ENCODE measurements at regions not wholly inside any gene's neighbourhood (a gene's known extent, or its start where the extent isn't known, plus 50 kb on each side); places are given as distances from the start of the nearest gene placed in this dataset.

GRCh38 chrX:39891781-39892180, 206.0 kb downstream of the BCOR start:
- H3K27ac ChIP-seq: peak overlapping the region; percentile 80
- peak; percentile 59 for DNase-seq (ENCODE audit: low read depth, low spot score)

GRCh38 chrX:39893417-39894338, 204.1 kb downstream of the BCOR start:
- peak overlapping the region; percentile 80 for H3K27ac ChIP-seq
- no peak for DNase-seq (ENCODE audit: low read depth, low spot score)

- peak overlapping the region; percentile 80 for H3K27ac ChIP-seq
- DNase-seq (ENCODE audit: low read depth, low spot score): no peak
Observed at GRCh38 chrX:39894683-39895082, 203.1 kb downstream of the BCOR start.

- DNase-seq (ENCODE audit: low read depth, low spot score): no peak
- H3K27ac ChIP-seq: peak overlapping the region; percentile 80
Observed at GRCh38 chrX:39895218-39896110, 202.3 kb downstream of the BCOR start.

GRCh38 chrX:39896951-39897740, 200.6 kb downstream of the BCOR start:
- DNase-seq (ENCODE audit: low read depth, low spot score): no peak
- peak overlapping the region; percentile 86 for H3K27ac ChIP-seq

GRCh38 chrX:39897741-39898097, 200.0 kb downstream of the BCOR start:
- peak overlapping the region; percentile 86 for H3K27ac ChIP-seq
- no peak for DNase-seq (ENCODE audit: low read depth, low spot score)

GRCh38 chrX:39898147-39898546, 199.6 kb downstream of the BCOR start:
- H3K27ac ChIP-seq: peak overlapping the region; percentile 86
- DNase-seq (ENCODE audit: low read depth, low spot score): no peak

GRCh38 chrX:39899059-39899458, 198.7 kb downstream of the BCOR start:
- no peak for DNase-seq (ENCODE audit: low read depth, low spot score)

GRCh38 chrX:39899856-39900776, 197.6 kb downstream of the BCOR start:
- DNase-seq (ENCODE audit: low read depth, low spot score): no peak

More at GRCh38 chrX:39899059-39899458, 198.7 kb downstream of the BCOR start:
- peak overlapping the region; percentile 86 for H3K27ac ChIP-seq

GRCh38 chrX:39900777-39901170, 197.0 kb downstream of the BCOR start:
- no peak overlapping the region for H3K27ac ChIP-seq
- no peak for DNase-seq (ENCODE audit: low read depth, low spot score)

More at GRCh38 chrX:39899856-39900776, 197.6 kb downstream of the BCOR start:
- no peak overlapping the region for H3K27ac ChIP-seq

- no peak overlapping the region for H3K27ac ChIP-seq
- no peak for DNase-seq (ENCODE audit: low read depth, low spot score)
Observed at GRCh38 chrX:39903343-39903742, 194.4 kb downstream of the BCOR start.

GRCh38 chrX:39903937-39904336, 193.8 kb downstream of the BCOR start:
- no peak overlapping the region for H3K27ac ChIP-seq
- DNase-seq (ENCODE audit: low read depth, low spot score): no peak

GRCh38 chrX:39904816-39905537, 192.8 kb downstream of the BCOR start:
- H3K27ac ChIP-seq: no peak overlapping the region

GRCh38 chrX:39905538-39905891, 192.2 kb downstream of the BCOR start:
- H3K27ac ChIP-seq: no peak overlapping the region
- DNase-seq (ENCODE audit: low read depth, low spot score): no peak

More at GRCh38 chrX:39904816-39905537, 192.8 kb downstream of the BCOR start:
- DNase-seq (ENCODE audit: low read depth, low spot score): no peak

- no peak for DNase-seq (ENCODE audit: low read depth, low spot score)
- H3K27ac ChIP-seq: no peak overlapping the region
Observed at GRCh38 chrX:39905946-39906345, 191.8 kb downstream of the BCOR start.

GRCh38 chrX:39907964-39908661, 189.6 kb downstream of the BCOR start:
- no peak for DNase-seq (ENCODE audit: low read depth, low spot score)
- H3K27ac ChIP-seq: peak overlapping the region; percentile 43

- no peak overlapping the region for H3K27ac ChIP-seq
- no peak for DNase-seq (ENCODE audit: low read depth, low spot score)
Observed at GRCh38 chrX:39909996-39910395, 187.8 kb downstream of the BCOR start.

GRCh38 chrX:39910651-39911050, 187.1 kb downstream of the BCOR start:
- DNase-seq (ENCODE audit: low read depth, low spot score): no peak
- H3K27ac ChIP-seq: no peak overlapping the region
